H9 (cell line): ENCODE measurements at regions not wholly inside any gene's neighbourhood (a gene's known extent, or its start where the extent isn't known, plus 50 kb on each side); places are given as distances from the start of the nearest gene placed in this dataset.

Experiments used
- DNase-seq: peaks from one replicate; pipeline ENCODE4 v3.0.0-alpha.2; 2017
- H2AFZ ChIP-seq: one replicate; pipeline ENCODE4 v1.6.1; 2013; ENCODE audit warnings: mild to moderate bottlenecking, low read length, control low read depth, moderate library complexity
- H2AK5ac ChIP-seq: 2 replicates; pipeline ENCODE4 v1.6.1; 2013; ENCODE audit warnings: low read length, control low read depth, mixed read lengths; ENCODE audit not compliant: insufficient read length
- H2BK120ac ChIP-seq: one replicate; pipeline ENCODE4 v1.6.1; 2013; ENCODE audit warnings: low read depth, mild to moderate bottlenecking, low read length, control low read depth, inconsistent platforms; ENCODE audit not compliant: poor library complexity, severe bottlenecking
- H2BK12ac ChIP-seq: 2 replicates; pipeline ENCODE4 v1.6.1; 2013; ENCODE audit warnings: low read length, control low read depth, mixed read lengths, low read depth; ENCODE audit not compliant: insufficient read length
- H2BK15ac ChIP-seq: 2 replicates; pipeline ENCODE4 v1.6.1; 2013; ENCODE audit warnings: low read depth, low read length, control low read depth
- H2BK20ac ChIP-seq: one replicate; pipeline ENCODE4 v1.6.1; 2013; ENCODE audit warnings: low read depth, mild to moderate bottlenecking, low read length, control low read depth, inconsistent platforms; ENCODE audit not compliant: poor library complexity, severe bottlenecking
- H2BK5ac ChIP-seq: 2 replicates; pipeline ENCODE4 v1.6.1; 2013; ENCODE audit warnings: low read length, control low read depth, mixed read lengths; ENCODE audit not compliant: insufficient read length
- H3K14ac ChIP-seq: 2 replicates; pipeline ENCODE4 v1.6.1; 2013; ENCODE audit warnings: low read length, control low read depth; ENCODE audit not compliant: insufficient read depth
- H3K18ac ChIP-seq: 2 replicates; pipeline ENCODE4 v1.6.1; 2013; ENCODE audit warnings: low read depth, mild to moderate bottlenecking, mixed read lengths, low read length, control low read depth; ENCODE audit not compliant: insufficient read length
- H3K23ac ChIP-seq: 2 replicates; pipeline ENCODE4 v1.6.1; 2013; ENCODE audit warnings: low read length, control low read depth, mixed read lengths, low read depth; ENCODE audit not compliant: insufficient read length
- H3K23me2 ChIP-seq: 2 replicates; pipeline ENCODE4 v1.6.1; 2013; ENCODE audit warnings: low read depth, mild to moderate bottlenecking, mixed read lengths, low read length, control low read depth; ENCODE audit not compliant: insufficient read length, poor library complexity, severe bottlenecking
- H3K27ac ChIP-seq: 2 replicates; pipeline ENCODE4 v1.5.1; 2013; ENCODE audit warnings: low read length, control low read depth, mixed read lengths, low read depth; ENCODE audit not compliant: insufficient read length
- H3K27me3 ChIP-seq: 2 replicates; pipeline ENCODE4 v1.6.1; 2013; ENCODE audit warnings: low read length, control low read depth, inconsistent platforms; ENCODE audit not compliant: insufficient read depth
- H3K4ac ChIP-seq: 2 replicates; pipeline ENCODE4 v1.6.1; 2013; ENCODE audit warnings: low read depth, mild to moderate bottlenecking, control low read depth, inconsistent platforms, low read length, moderate library complexity
- H3K4me1 ChIP-seq: 2 replicates; pipeline ENCODE4 v1.6.1; 2013; ENCODE audit warnings: low read length, control low read depth, inconsistent platforms; ENCODE audit not compliant: insufficient read depth
- H3K4me2 ChIP-seq: 2 replicates; pipeline ENCODE4 v1.6.1; 2013; ENCODE audit warnings: low read length, control low read depth, mixed read lengths; ENCODE audit not compliant: insufficient read length, insufficient read depth
- H3K56ac ChIP-seq: 2 replicates; pipeline ENCODE4 v1.6.1; 2013; ENCODE audit warnings: low read depth, mild to moderate bottlenecking, mixed read lengths, low read length, control low read depth; ENCODE audit not compliant: insufficient read length
- H3K79me1 ChIP-seq: 2 replicates; pipeline ENCODE4 v1.6.1; 2013; ENCODE audit warnings: low read depth, mild to moderate bottlenecking, moderate library complexity, low read length, control low read depth, inconsistent platforms; ENCODE audit not compliant: insufficient read depth, poor library complexity, severe bottlenecking
- H3K79me2 ChIP-seq: 2 replicates; pipeline ENCODE4 v1.6.1; 2013; ENCODE audit warnings: low read length, control low read depth, inconsistent platforms; ENCODE audit not compliant: insufficient read depth
- H3K9ac ChIP-seq: 2 replicates; pipeline ENCODE4 v1.6.1; 2013; ENCODE audit warnings: low read length, control low read depth, mixed read lengths; ENCODE audit not compliant: insufficient read length; ENCODE audit errors: extremely low read depth
- H3K9me3 ChIP-seq: one replicate; pipeline ENCODE4 v1.6.1; 2013; ENCODE audit warnings: low read depth, low read length, inconsistent platforms; ENCODE audit not compliant: control insufficient read depth
- H3T11ph ChIP-seq: one replicate; pipeline ENCODE4 v1.6.1; 2013; ENCODE audit warnings: mild to moderate bottlenecking, low read length, control low read depth, inconsistent platforms
- H4K20me1 ChIP-seq: one replicate; pipeline ENCODE4 v1.6.1; 2013; ENCODE audit not compliant: control insufficient read depth, insufficient read length, insufficient read depth
- H4K5ac ChIP-seq: 2 replicates; pipeline ENCODE4 v1.6.1; 2013; ENCODE audit warnings: low read depth, mild to moderate bottlenecking, mixed read lengths, low read length, control low read depth; ENCODE audit not compliant: insufficient read length
- H4K8ac ChIP-seq: replicated peaks from 2 replicates; pipeline ENCODE4 v1.6.1; 2013; ENCODE audit warnings: low read length, control low read depth, mixed read lengths, low read depth; ENCODE audit not compliant: insufficient read length
- H4K91ac ChIP-seq: 2 replicates; pipeline ENCODE4 v1.6.1; 2013; ENCODE audit warnings: low read depth, mild to moderate bottlenecking, moderate library complexity, mixed read lengths, low read length, control low read depth; ENCODE audit not compliant: insufficient read length
- H3K27ac Mint-ChIP-seq, 3 experiments: 2 replicates in 2 of 3; 3 replicates in 1 of 3; pipeline ENCODE4 v1.8.0; 2020 to 2021; ENCODE audit warnings: mixed read lengths in 3 of 3, mild to moderate bottlenecking in 1 of 3, moderate library complexity in 1 of 3
- H3K27me3 Mint-ChIP-seq: 2 replicates; pipeline ENCODE4 v1.8.0; 2021; ENCODE audit warnings: low read depth, mild to moderate bottlenecking, moderate library complexity, mixed read lengths
- H3K36me3 Mint-ChIP-seq, 3 experiments: 2 replicates in 2 of 3; 3 replicates in 1 of 3; pipeline ENCODE4 v1.8.0; 2020 to 2021; ENCODE audit warnings: low read depth in 3 of 3, mixed read lengths in 3 of 3; ENCODE audit not compliant: insufficient read depth in 1 of 3
- H3K4me1 Mint-ChIP-seq, 2 experiments: 2 replicates each; pipeline ENCODE4 v1.8.0; 2020; ENCODE audit warnings: mixed read lengths in 2 of 2
- H3K4me3 Mint-ChIP-seq, 2 experiments: 2 replicates in 1 of 2; 3 replicates in 1 of 2; pipeline ENCODE4 v1.8.0; 2020 to 2021; ENCODE audit warnings: mild to moderate bottlenecking in 2 of 2, mixed read lengths in 2 of 2, moderate library complexity in 1 of 2
- H3K9me3 Mint-ChIP-seq, 2 experiments: 2 replicates in 1 of 2; 3 replicates in 1 of 2; pipeline ENCODE4 v1.8.0; 2020; ENCODE audit warnings: mild to moderate bottlenecking in 2 of 2, mixed read lengths in 2 of 2, moderate library complexity in 1 of 2
- WGBS: extraction: QIAGEN DNeasy Blood & Tissue Kit; methylation state at CpG from one replicate; pipeline ENCODE4 v1.1.7; 2013; ENCODE audit warnings: missing lambda C conversion rate, low lambda C conversion rate, mixed read lengths; ENCODE audit not compliant: insufficient read length; ENCODE audit errors: extremely low coverage; 5-methylcytosine and 5-hydroxymethylcytosine counted together
- TF ChIP-seq, protein P1 (sequence below): fragments of 200-600 bp; sonication (generic); conservative IDR thresholded peaks from 3 replicates; pipeline ENCODE4 v1.8.0; 2021; ENCODE audit warnings: antibody characterized with exemption, mild to moderate bottlenecking

DNA sequence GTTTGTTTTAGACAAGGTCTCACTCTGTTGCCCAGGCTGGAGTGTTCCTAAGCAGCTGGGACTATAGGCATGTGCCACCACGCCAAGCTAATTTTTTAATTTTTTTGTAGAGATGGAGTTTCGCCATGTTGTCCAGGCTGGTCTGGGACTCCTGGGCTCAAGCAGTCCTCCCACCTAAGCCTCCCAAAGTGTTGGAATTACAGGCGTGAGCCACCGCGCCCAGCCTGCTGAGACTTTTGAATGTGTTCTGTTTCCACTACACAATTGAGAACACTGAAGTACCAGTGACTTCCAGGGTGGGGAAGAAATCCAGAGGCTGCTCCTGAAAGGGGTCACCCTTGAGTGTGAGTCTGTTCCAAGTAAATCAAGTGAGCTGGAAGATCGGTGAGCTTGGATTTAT is 81.3 kb upstream of the ARMC2 start:
- Histone ChIP-seq H3K23ac (no peak overlapping the region), H2BK15ac (no peak overlapping the region), H3K9me3 (no peaks in the 10 kb centered on the region), H2AK5ac (no peak overlapping the region), H3K79me1 (no peaks in the 10 kb centered on the region), H4K8ac (no peak overlapping the region), H2BK5ac (no peak overlapping the region), H3K9ac (no peak overlapping the region), H4K91ac (no peak overlapping the region), H3K23me2 (no peaks in the 10 kb centered on the region), H3K4me1 (peaks cover 4% of the 10 kb centered on the region; the same call in 1 of the 2 replicates), H3K27me3 (no peaks in the 10 kb centered on the region), H3K27ac (no peak overlapping the region), H4K20me1 (no peaks in the 10 kb centered on the region), H3K4me2 (no peak overlapping the region), H3T11ph (no peak overlapping the region), H4K5ac (no peak overlapping the region), H3K18ac (no peak overlapping the region), H2BK20ac (no peak overlapping the region), H2BK120ac (no peak overlapping the region), H2BK12ac (no peak overlapping the region), H3K56ac (no peak overlapping the region), H3K4ac (no peak overlapping the region), H3K14ac (no peak overlapping the region), H3K79me2 (no peaks in the 10 kb centered on the region), H2AFZ (no peak overlapping the region)
- Mint-ChIP-seq H3K4me3 (no peak overlapping the region), H3K27me3 (peaks cover 22% of the 10 kb centered on the region), H3K27ac (no peak overlapping the region), H3K36me3 (peaks cover 0 to 4% (median 3%) of the 10 kb centered on the region in 3 experiments; a peak in 1 of 7 replicates), H3K4me1 (peaks cover 10% of the 10 kb centered on the region in 2 experiments), H3K9me3 (no peaks in the 10 kb centered on the region)
- no peak for DNase-seq
- TF ChIP-seq, protein P1, sequence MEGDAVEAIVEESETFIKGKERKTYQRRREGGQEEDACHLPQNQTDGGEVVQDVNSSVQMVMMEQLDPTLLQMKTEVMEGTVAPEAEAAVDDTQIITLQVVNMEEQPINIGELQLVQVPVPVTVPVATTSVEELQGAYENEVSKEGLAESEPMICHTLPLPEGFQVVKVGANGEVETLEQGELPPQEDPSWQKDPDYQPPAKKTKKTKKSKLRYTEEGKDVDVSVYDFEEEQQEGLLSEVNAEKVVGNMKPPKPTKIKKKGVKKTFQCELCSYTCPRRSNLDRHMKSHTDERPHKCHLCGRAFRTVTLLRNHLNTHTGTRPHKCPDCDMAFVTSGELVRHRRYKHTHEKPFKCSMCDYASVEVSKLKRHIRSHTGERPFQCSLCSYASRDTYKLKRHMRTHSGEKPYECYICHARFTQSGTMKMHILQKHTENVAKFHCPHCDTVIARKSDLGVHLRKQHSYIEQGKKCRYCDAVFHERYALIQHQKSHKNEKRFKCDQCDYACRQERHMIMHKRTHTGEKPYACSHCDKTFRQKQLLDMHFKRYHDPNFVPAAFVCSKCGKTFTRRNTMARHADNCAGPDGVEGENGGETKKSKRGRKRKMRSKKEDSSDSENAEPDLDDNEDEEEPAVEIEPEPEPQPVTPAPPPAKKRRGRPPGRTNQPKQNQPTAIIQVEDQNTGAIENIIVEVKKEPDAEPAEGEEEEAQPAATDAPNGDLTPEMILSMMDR: no peak
- WGBS: no CpG with 5 or more reads among the region's 6 CpGs
